ENCODE measurements at regions not wholly inside any gene's neighbourhood (a gene's known extent, or its start where the extent isn't known, plus 50 kb on each side); places are given as distances from the start of the nearest gene placed in this dataset.

DNA sequence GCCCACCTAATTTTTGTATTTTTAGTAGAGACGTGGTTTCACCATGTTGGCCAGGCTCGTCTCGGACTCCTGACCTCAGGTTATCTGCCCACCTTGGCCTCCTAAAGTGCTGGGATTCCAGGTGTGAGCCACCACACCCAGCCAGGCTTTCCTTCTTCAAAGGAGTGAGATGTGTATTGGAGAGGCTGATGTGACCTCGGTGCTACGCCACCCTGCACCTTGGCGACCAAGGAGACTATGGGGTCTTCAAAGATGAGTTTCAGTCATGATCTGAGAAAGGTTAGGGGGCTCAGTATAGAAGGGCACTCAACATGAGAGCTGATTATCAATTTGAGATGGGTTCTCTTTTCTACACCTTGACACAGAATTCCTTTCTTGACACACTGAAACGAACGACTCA, 284.2 kb upstream of the WWC1 start:
- H3K23ac ChIP-seq (ENCODE audit: low read length): no peak overlapping the region

DNA sequence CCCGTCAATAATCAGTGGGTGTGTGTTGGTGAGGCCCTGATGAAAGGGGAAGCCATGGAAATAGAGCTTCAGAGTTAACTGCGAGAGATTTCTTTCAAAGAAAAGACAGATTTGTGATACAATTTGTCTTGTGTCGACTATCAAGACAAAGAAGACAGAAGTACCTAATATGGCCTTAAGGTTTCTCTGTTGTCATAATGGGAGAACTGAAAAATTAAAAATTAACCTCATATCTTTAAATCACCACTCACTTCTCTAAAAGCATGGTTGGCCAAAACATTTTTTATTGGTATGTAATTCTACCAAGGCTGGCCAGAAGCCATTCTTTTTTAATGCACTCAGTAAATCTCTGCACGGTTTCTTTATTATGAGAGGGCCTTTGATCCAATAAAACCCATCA, 282.9 kb upstream of the WWC1 start:
- H3K4me3 ChIP-seq (ENCODE audit: low read depth, low read length): no peak overlapping the region
- H3K27ac ChIP-seq (ENCODE audit: low read depth, low read length): no peak overlapping the region
- H3K4me2 ChIP-seq (ENCODE audit: low read length): no peak overlapping the region
- H3K4me1 ChIP-seq (ENCODE audit: control insufficient read depth in 1 of 2, insufficient read depth in 2 of 2, low read length in 2 of 2): no peaks in the 10 kb centered on the region
- H3K9ac ChIP-seq (ENCODE audit: low read length): no peak overlapping the region
- H3K23ac ChIP-seq (ENCODE audit: low read length): no peak overlapping the region
- H2AK5ac ChIP-seq (ENCODE audit: low read length): no peak overlapping the region
- H3K79me2 ChIP-seq (ENCODE audit: control insufficient read depth, insufficient read depth, low read length, poor library complexity): no peaks in the 10 kb centered on the region
- no peak overlapping the region for H2BK12ac ChIP-seq (ENCODE audit: low read length)
- no peak for DNase-seq
- no peak overlapping the region for H4K8ac ChIP-seq (ENCODE audit: low read depth, low read length)
- no peaks in the 10 kb centered on the region for H3K9me3 ChIP-seq (ENCODE audit: insufficient read depth, low read depth, low read length)
- no peaks in the 10 kb centered on the region for H3K36me3 ChIP-seq (ENCODE audit: control insufficient read depth in 1 of 2, insufficient read depth in 2 of 2, low read length in 2 of 2)
- H2AFZ ChIP-seq (ENCODE audit: insufficient read depth, low read length, poor library complexity): no peak overlapping the region
- WGBS (ENCODE audit: extremely low coverage, insufficient coverage, insufficient read length): no CpG with 5 or more reads among the region's 4 CpGs
- no peak overlapping the region for H4K91ac ChIP-seq (ENCODE audit: low read depth, low read length)
- H2BK5ac ChIP-seq (ENCODE audit: low read depth, low read length, poor library complexity): no peak overlapping the region
- H3K14ac ChIP-seq (ENCODE audit: low read length): no peak overlapping the region
- no peaks in the 10 kb centered on the region for H3K79me1 ChIP-seq (ENCODE audit: low read length)
- H3K18ac ChIP-seq (ENCODE audit: low read length): no peak overlapping the region
- no peak overlapping the region for H3K4ac ChIP-seq (ENCODE audit: low read depth, low read length)
- no peak overlapping the region for H2BK120ac ChIP-seq (ENCODE audit: insufficient read depth, low read length, poor library complexity)
- H4K12ac ChIP-seq (ENCODE audit: low read depth, low read length): no peak overlapping the region
- H3K27me3 ChIP-seq (ENCODE audit: insufficient read depth, low read length): no peaks in the 10 kb centered on the region

More for the DNA sequence above, 284.2 kb upstream of the WWC1 start:
- Histone ChIP-seq H3K9me3 (ENCODE audit: insufficient read depth, low read depth, low read length) (no peaks in the 10 kb centered on the region), H3K27ac (ENCODE audit: low read depth, low read length) (no peak overlapping the region), H3K79me2 (ENCODE audit: control insufficient read depth, insufficient read depth, low read length, poor library complexity) (no peaks in the 10 kb centered on the region), H3K79me1 (ENCODE audit: low read length) (no peaks in the 10 kb centered on the region), H2BK120ac (ENCODE audit: insufficient read depth, low read length, poor library complexity) (no peak overlapping the region), H4K91ac (ENCODE audit: low read depth, low read length) (no peak overlapping the region), H2BK12ac (ENCODE audit: low read length) (no peak overlapping the region), H2AK5ac (ENCODE audit: low read length) (no peak overlapping the region), H2AFZ (ENCODE audit: insufficient read depth, low read length, poor library complexity) (no peak overlapping the region), H4K8ac (ENCODE audit: low read depth, low read length) (no peak overlapping the region), H3K36me3 (ENCODE audit: control insufficient read depth in 1 of 2, insufficient read depth in 2 of 2, low read length in 2 of 2) (no peaks in the 10 kb centered on the region), H4K12ac (ENCODE audit: low read depth, low read length) (no peak overlapping the region), H3K4ac (ENCODE audit: low read depth, low read length) (no peak overlapping the region), H3K9ac (ENCODE audit: low read length) (no peak overlapping the region), H3K4me2 (ENCODE audit: low read length) (no peak overlapping the region), H3K14ac (ENCODE audit: low read length) (no peak overlapping the region), H3K4me3 (ENCODE audit: low read depth, low read length) (no peak overlapping the region), H2BK5ac (ENCODE audit: low read depth, low read length, poor library complexity) (no peak overlapping the region), H3K27me3 (ENCODE audit: insufficient read depth, low read length) (no peaks in the 10 kb centered on the region), H3K18ac (ENCODE audit: low read length) (no peak overlapping the region), H3K4me1 (ENCODE audit: control insufficient read depth in 1 of 2, insufficient read depth in 2 of 2, low read length in 2 of 2) (no peaks in the 10 kb centered on the region)
- WGBS (ENCODE audit: extremely low coverage, insufficient coverage, insufficient read length): no CpG with 5 or more reads among the region's 8 CpGs
- DNase-seq: no peak

DNA sequence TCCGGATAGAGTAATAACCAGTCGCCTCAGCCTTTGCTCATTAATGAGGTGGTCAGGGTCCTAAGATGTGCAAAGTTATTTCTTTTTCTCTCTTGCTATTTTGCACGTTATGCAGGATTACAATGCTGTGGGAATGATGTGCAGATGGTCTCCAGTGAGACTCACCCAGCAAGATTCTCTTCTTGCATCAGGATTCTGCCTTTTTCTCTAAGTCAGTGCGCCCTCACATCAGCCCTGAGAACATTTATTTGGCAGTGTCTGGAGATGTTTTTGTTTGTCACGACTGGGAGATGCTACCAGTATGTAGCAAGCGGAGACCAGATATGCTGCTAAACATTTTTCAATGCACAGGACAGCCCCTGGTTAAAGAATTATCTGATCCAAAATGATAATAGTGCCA, 280.3 kb upstream of the WWC1 start:
- Histone ChIP-seq H2BK12ac (ENCODE audit: low read length) (no peak overlapping the region), H2BK5ac (ENCODE audit: low read depth, low read length, poor library complexity) (no peak overlapping the region), H3K14ac (ENCODE audit: low read length) (no peak overlapping the region), H2BK120ac (ENCODE audit: insufficient read depth, low read length, poor library complexity) (no peak overlapping the region), H3K9ac (ENCODE audit: low read length) (no peak overlapping the region), H3K4me3 (ENCODE audit: low read depth, low read length) (no peak overlapping the region), H4K12ac (ENCODE audit: low read depth, low read length) (no peak overlapping the region), H2AK5ac (ENCODE audit: low read length) (no peak overlapping the region), H3K36me3 (ENCODE audit: control insufficient read depth in 1 of 2, insufficient read depth in 2 of 2, low read length in 2 of 2) (no peaks in the 10 kb centered on the region), H3K4me2 (ENCODE audit: low read length) (no peak overlapping the region), H3K18ac (ENCODE audit: low read length) (no peak overlapping the region), H3K79me1 (ENCODE audit: low read length) (no peaks in the 10 kb centered on the region), H3K9me3 (ENCODE audit: insufficient read depth, low read depth, low read length) (no peaks in the 10 kb centered on the region), H3K27ac (ENCODE audit: low read depth, low read length) (no peak overlapping the region), H2AFZ (ENCODE audit: insufficient read depth, low read length, poor library complexity) (no peak overlapping the region), H3K79me2 (ENCODE audit: control insufficient read depth, insufficient read depth, low read length, poor library complexity) (no peaks in the 10 kb centered on the region), H4K91ac (ENCODE audit: low read depth, low read length) (no peak overlapping the region), H3K4ac (ENCODE audit: low read depth, low read length) (no peak overlapping the region), H3K4me1 (ENCODE audit: control insufficient read depth in 1 of 2, insufficient read depth in 2 of 2, low read length in 2 of 2) (no peaks in the 10 kb centered on the region), H3K23ac (ENCODE audit: low read length) (no peak overlapping the region), H3K27me3 (ENCODE audit: insufficient read depth, low read length) (no peaks in the 10 kb centered on the region), H4K8ac (ENCODE audit: low read depth, low read length) (no peak overlapping the region)
- no peak for DNase-seq
- WGBS (ENCODE audit: extremely low coverage, insufficient coverage, insufficient read length): no CpG with 5 or more reads among the region's 6 CpGs

DNA sequence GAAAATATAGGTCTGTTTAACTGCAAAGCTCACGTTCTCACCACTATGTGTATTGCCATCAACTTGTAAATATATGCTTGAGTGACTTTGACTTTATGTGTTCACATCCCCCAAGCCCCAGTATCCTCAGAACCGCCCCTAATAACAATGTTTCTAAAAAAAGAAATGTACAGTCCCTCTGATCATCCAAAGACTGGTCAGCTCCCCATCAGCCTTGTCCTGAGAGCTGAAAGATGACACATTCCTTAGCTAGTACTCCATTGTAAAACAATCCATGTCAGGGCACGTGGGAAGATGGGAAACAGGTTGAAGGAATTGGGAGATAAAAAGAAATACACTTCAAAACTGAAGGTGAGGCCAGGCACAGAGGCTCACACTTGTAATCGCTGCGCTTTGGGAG, 279.4 kb upstream of the WWC1 start:
- Histone ChIP-seq H3K4me2 (ENCODE audit: low read length) (no peak overlapping the region), H4K12ac (ENCODE audit: low read depth, low read length) (no peak overlapping the region), H4K91ac (ENCODE audit: low read depth, low read length) (no peak overlapping the region), H3K27ac (ENCODE audit: low read depth, low read length) (no peak overlapping the region), H2BK120ac (ENCODE audit: insufficient read depth, low read length, poor library complexity) (no peak overlapping the region), H3K4me1 (ENCODE audit: control insufficient read depth in 1 of 2, insufficient read depth in 2 of 2, low read length in 2 of 2) (no peaks in the 10 kb centered on the region), H3K9me3 (ENCODE audit: insufficient read depth, low read depth, low read length) (no peaks in the 10 kb centered on the region), H2AFZ (ENCODE audit: insufficient read depth, low read length, poor library complexity) (no peak overlapping the region), H2BK5ac (ENCODE audit: low read depth, low read length, poor library complexity) (no peak overlapping the region), H3K4me3 (ENCODE audit: low read depth, low read length) (no peak overlapping the region), H3K36me3 (ENCODE audit: control insufficient read depth in 1 of 2, insufficient read depth in 2 of 2, low read length in 2 of 2) (no peaks in the 10 kb centered on the region), H3K23ac (ENCODE audit: low read length) (no peak overlapping the region), H3K27me3 (ENCODE audit: insufficient read depth, low read length) (no peaks in the 10 kb centered on the region), H2AK5ac (ENCODE audit: low read length) (no peak overlapping the region), H3K18ac (ENCODE audit: low read length) (no peak overlapping the region), H2BK12ac (ENCODE audit: low read length) (no peak overlapping the region), H3K14ac (ENCODE audit: low read length) (no peak overlapping the region), H3K9ac (ENCODE audit: low read length) (no peak overlapping the region), H3K79me2 (ENCODE audit: control insufficient read depth, insufficient read depth, low read length, poor library complexity) (no peaks in the 10 kb centered on the region), H3K79me1 (ENCODE audit: low read length) (no peaks in the 10 kb centered on the region), H4K8ac (ENCODE audit: low read depth, low read length) (no peak overlapping the region), H3K4ac (ENCODE audit: low read depth, low read length) (no peak overlapping the region)
- WGBS (ENCODE audit: extremely low coverage, insufficient coverage, insufficient read length): no CpG with 5 or more reads among the region's 5 CpGs
- no peak for DNase-seq

Measured in trophoblast cell (in vitro differentiated cells and primary cell).